T-helper 2 cell treated with Interferon-gamma antibody and Interleukin-4, amounts not matched to agents 5 μg/mL and 100 μg/mL, for 36 hours (primary cell): ENCODE measurements at regions not wholly inside any gene's neighbourhood (a gene's known extent, or its start where the extent isn't known, plus 50 kb on each side); places are given as distances from the start of the nearest gene placed in this dataset.

ENCODE experiments used
- DNase-seq: peaks from one replicate; pipeline ENCODE4 v3.0.0; 2021; ENCODE audit warnings: low spot score
- H3K27ac Mint-ChIP-seq: one replicate; pipeline ENCODE4 v1.8.0; 2021; ENCODE audit warnings: mild to moderate bottlenecking, mixed read lengths
- H3K27me3 Mint-ChIP-seq: one replicate; pipeline ENCODE4 v1.8.0; 2021; ENCODE audit warnings: low read depth, mixed read lengths
- H3K36me3 Mint-ChIP-seq: one replicate; pipeline ENCODE4 v1.8.0; 2021; ENCODE audit warnings: low read depth, mixed read lengths
- H3K4me1 Mint-ChIP-seq: one replicate; pipeline ENCODE4 v1.8.0; 2021; ENCODE audit warnings: low read depth, mixed read lengths
- H3K4me3 Mint-ChIP-seq: one replicate; pipeline ENCODE4 v1.8.0; 2022; ENCODE audit warnings: mild to moderate bottlenecking, moderate library complexity, mixed read lengths
- H3K9me3 Mint-ChIP-seq: one replicate; pipeline ENCODE4 v1.8.0; 2021; ENCODE audit warnings: mixed read lengths

DNA sequence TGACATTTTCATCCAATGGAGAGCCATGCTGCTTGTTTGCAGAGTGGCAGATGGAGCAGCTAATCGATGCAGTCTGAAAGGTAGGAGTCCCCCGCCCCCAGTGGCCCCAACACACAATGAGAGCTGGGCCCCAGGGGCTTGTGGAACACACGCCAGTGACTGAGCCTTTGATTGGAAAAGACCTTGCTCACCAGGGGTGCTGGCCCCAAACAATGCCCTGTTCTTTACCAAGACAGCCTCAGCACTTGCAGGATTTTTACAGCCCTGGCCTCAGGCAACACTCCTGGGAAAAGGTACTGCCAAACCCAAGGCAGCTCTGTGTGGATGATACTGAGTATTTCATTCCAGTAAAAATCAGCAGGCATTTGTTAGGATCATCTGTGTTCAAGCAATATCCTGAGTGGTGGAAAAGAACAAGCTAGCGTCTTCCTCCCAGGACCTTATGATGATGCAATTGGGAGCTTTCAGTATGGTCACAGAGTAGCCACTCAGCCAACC is 276.8 kb upstream of the CLINT1 start:
- H3K4me1 Mint-ChIP-seq: no peaks in the 10 kb centered on the region
- H3K27me3 Mint-ChIP-seq: no peaks in the 10 kb centered on the region
- H3K4me3 Mint-ChIP-seq: no peak overlapping the region
- no peaks in the 10 kb centered on the region for H3K36me3 Mint-ChIP-seq
- no peaks in the 10 kb centered on the region for H3K9me3 Mint-ChIP-seq
- no peak for DNase-seq
- H3K27ac Mint-ChIP-seq: no peak overlapping the region

- H3K36me3 Mint-ChIP-seq: no peaks in the 10 kb centered on the region
- no peaks in the 10 kb centered on the region for H3K4me1 Mint-ChIP-seq
- no peaks in the 10 kb centered on the region for H3K9me3 Mint-ChIP-seq
These were observed 274.4 kb upstream of the CLINT1 start for GRCh38 chr5:158133369-158133768.

GRCh38 chr5:158127536-158127935 is 268.6 kb upstream of the CLINT1 start:
- Mint-ChIP-seq H3K36me3 (no peaks in the 10 kb centered on the region), H3K27me3 (peaks cover 4% of the 10 kb centered on the region), H3K9me3 (no peaks in the 10 kb centered on the region), H3K27ac (no peak overlapping the region), H3K4me1 (no peaks in the 10 kb centered on the region), H3K4me3 (no peak overlapping the region)
- no peak for DNase-seq

More at GRCh38 chr5:158133369-158133768, 274.4 kb upstream of the CLINT1 start:
- no peak overlapping the region for H3K27ac Mint-ChIP-seq
- DNase-seq: no peak
- H3K27me3 Mint-ChIP-seq: no peaks in the 10 kb centered on the region
- H3K4me3 Mint-ChIP-seq: no peak overlapping the region

DNA sequence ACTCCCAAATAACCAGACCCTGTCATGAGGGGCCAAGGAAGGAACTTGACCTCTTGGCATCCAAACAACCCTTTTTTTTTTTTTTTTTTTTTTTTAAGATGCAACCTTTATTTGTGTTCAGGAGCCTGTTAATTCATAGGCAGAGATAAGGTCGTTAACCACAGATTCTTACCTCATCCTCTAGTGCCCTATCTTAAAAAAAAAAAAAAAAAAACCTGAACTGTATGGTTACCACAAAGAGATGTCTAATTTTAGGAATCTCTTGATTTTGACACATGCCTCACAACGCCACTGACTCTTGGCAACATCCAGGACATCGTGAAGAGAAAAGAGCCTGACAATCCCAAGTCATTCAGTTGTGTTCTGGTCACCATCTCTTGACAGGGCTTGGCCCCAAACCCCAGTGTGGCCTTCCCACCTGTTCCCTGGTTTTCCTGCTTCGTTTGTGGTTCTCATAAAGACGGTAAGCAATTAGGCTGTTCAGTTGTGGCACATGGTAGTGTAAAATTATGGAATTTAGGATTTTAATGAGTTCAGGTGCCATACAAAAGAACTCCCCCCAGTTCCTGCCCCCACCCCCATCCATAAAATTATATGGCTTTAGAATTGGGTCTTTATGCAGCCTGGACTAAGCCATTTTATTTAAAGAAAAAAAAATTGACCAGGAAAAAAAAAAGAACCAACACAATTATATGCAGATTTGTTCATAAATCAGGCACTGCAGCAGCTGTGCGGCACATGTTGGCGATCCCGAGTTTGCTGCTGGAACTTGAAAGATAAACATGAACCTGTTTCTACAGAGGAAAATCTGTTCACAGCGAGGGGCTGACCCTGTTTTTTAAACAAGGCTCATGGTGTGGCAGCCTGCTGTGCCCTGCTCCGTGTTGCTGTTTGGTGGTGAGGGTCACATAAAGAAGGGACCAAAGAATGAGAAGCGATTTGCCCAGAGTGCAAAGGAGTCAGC is 267.8 kb upstream of the CLINT1 start:
- H3K27me3 Mint-ChIP-seq: peaks cover 4% of the 10 kb centered on the region
- no peaks in the 10 kb centered on the region for H3K4me1 Mint-ChIP-seq
- DNase-seq: no peak
- no peaks in the 10 kb centered on the region for H3K36me3 Mint-ChIP-seq
- no peak overlapping the region for H3K27ac Mint-ChIP-seq
- no peak overlapping the region for H3K4me3 Mint-ChIP-seq
- H3K9me3 Mint-ChIP-seq: no peaks in the 10 kb centered on the region

DNA sequence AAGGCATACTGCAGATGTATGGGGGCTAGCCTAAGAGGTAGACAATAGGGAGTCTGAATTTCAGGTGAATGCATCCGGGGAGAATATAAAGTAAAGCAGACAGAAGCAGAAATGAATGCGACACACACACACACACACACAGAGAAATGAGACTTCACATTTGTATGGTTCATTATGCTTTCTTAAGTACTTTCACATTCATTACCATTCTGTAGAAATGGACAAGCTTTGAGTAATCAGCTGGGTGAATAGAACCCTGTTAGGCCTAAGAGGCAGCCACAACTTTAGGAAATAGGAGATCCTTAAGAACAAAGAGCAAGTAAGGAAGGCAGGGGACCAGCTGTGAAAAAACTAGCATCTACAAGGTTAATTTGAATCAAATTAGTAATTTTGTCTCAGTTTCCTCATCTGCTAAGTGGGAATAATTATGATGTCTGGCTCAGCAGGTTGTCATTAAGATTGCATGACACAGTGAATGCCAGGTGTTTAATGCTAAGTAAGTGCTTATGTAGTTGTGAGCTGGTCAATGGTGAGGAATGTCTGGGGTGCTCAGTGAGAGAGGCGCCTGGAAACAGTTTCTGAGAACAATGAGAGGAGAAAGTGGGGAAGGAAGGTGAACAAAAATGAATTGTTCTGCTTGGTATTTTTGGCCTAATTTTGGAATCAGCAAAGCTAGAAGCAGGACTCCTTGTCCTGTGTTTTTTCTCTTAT is 265.8 kb upstream of the CLINT1 start:
- no peaks in the 10 kb centered on the region for H3K36me3 Mint-ChIP-seq
- H3K9me3 Mint-ChIP-seq: no peaks in the 10 kb centered on the region
- no peak for DNase-seq
- H3K27ac Mint-ChIP-seq: no peak overlapping the region
- H3K4me3 Mint-ChIP-seq: no peak overlapping the region
- no peaks in the 10 kb centered on the region for H3K4me1 Mint-ChIP-seq
- peaks cover 7% of the 10 kb centered on the region for H3K27me3 Mint-ChIP-seq

DNA sequence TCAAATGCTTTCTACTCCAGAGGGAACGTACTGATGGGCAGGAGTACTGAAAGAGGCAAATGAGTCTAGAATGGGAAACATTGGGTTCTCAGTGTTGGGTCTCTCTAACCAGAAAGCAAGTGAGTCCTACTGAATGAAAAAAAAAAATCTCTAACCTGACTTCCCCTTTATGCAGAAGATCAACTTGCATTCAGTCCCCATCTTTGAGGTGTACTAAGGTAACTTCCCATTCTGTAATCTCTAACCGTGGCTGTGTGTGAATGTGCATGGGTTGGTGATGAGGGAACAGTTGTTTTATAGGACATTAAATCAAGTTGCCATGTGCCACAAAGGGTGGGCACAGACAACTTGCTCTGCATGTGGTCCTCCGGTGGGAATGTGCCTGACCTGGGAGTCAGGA is 264.6 kb upstream of the CLINT1 start:
- Mint-ChIP-seq H3K36me3 (no peaks in the 10 kb centered on the region), H3K4me1 (no peaks in the 10 kb centered on the region), H3K27me3 (peaks cover 13% of the 10 kb centered on the region), H3K9me3 (no peaks in the 10 kb centered on the region), H3K27ac (no peak overlapping the region), H3K4me3 (no peak overlapping the region)
- no peak for DNase-seq

GRCh38 chr5:158121678-158122077 is 262.7 kb upstream of the CLINT1 start:
- no peak overlapping the region for H3K4me3 Mint-ChIP-seq
- H3K4me1 Mint-ChIP-seq: no peaks in the 10 kb centered on the region
- no peak for DNase-seq
- no peaks in the 10 kb centered on the region for H3K9me3 Mint-ChIP-seq
- no peak overlapping the region for H3K27ac Mint-ChIP-seq
- H3K36me3 Mint-ChIP-seq: no peaks in the 10 kb centered on the region
- peaks cover 11% of the 10 kb centered on the region for H3K27me3 Mint-ChIP-seq

DNA sequence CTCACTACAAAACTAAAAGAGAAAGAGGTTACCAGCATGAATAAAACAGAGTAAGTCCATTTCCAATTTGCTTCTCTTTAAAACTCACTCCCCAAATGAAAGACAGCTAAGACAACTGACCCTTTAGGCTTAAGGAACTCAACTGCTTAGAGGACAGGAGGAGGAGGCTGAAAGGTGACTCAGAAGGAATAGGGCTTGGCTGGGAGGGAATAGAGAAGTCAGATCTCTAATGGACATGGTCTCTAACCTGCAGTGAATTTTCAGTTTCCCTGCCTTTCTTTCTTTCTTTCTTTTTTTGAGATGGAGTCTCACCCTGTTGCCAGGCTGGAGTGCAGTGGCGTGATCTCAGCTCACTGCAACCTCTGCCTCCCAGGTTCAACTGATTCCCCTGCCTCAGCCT is 261.8 kb upstream of the CLINT1 start:
- peaks cover 16% of the 10 kb centered on the region for H3K27me3 Mint-ChIP-seq
- no peak overlapping the region for H3K27ac Mint-ChIP-seq
- no peaks in the 10 kb centered on the region for H3K4me1 Mint-ChIP-seq
- no peaks in the 10 kb centered on the region for H3K9me3 Mint-ChIP-seq
- no peak overlapping the region for H3K4me3 Mint-ChIP-seq
- no peaks in the 10 kb centered on the region for H3K36me3 Mint-ChIP-seq
- DNase-seq: no peak

DNA sequence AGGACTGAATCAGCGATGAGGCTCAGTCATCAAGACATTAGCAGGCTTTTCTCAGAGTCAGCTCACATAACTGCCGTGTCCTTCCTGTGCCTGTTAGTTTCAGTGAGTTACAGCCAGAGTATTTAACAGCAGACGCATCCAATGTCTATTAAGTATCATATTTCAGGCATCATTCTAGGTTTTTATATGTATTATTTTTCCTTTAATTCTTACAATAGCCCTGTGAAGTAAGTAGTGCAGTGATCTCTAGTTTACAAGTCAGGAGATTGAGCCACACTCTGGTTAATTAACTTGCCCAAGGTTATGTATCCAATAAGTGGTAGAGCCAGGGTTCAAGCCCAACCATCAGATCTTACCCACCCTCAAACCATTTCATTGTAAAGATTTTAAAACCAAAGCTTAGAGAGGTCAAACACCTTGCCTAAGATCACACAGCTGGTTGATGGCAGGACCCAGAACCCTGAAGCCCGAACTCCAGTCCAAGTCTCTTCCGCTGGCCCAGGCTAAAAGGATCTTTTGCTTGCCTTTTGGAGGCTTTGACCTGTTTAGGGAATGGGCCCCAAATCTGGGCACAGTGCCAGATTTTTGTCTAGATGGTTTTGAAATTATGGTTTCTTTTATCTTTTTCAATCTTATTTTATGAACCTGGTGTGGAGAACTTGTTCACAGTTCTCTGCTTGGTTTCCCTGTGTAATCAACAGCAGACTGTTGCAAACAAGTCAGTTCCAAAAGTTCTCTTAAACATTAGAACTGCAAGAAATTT is 261.2 kb upstream of the CLINT1 start:
- H3K4me3 Mint-ChIP-seq: no peak overlapping the region
- H3K36me3 Mint-ChIP-seq: no peaks in the 10 kb centered on the region
- DNase-seq: no peak
- H3K9me3 Mint-ChIP-seq: no peaks in the 10 kb centered on the region
- no peaks in the 10 kb centered on the region for H3K4me1 Mint-ChIP-seq
- H3K27ac Mint-ChIP-seq: no peak overlapping the region
- H3K27me3 Mint-ChIP-seq: peaks cover 18% of the 10 kb centered on the region

DNA sequence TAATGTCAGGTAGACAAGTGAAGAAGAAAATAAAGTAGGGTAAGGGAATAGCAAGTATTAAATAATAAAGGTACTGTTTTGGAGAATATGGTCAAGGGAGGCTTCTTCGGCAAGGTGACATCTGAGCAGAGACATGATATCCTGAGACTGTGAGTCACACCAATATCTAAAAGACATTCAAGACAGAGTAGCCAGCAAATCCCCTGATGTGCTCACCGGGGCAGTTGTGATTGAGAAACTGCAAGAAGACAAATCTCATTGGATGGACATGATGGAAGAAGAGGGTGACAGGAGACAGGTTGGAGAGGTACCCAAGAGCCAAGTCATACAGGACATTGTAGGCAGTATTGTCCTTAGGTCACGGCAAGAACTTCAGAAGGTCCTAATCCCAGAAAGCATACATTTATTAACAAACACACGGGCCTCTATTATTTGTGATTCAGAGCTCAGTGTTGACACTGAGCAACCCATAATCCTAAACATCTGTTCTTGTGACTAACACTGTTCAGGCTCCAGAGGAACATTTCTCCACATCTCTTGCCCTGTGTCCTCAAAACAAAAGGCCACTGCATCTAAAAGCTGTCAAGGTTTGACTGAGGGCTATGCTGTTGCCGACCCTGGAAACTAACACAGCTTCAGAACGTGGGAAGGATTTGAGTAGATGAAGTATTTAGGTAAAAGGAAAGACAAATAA is 258.7 kb upstream of the CLINT1 start:
- Mint-ChIP-seq H3K27ac (no peak overlapping the region), H3K27me3 (peaks cover 16% of the 10 kb centered on the region), H3K36me3 (no peaks in the 10 kb centered on the region), H3K4me1 (no peaks in the 10 kb centered on the region), H3K9me3 (no peaks in the 10 kb centered on the region), H3K4me3 (no peak overlapping the region)
- no peak for DNase-seq

- no peaks in the 10 kb centered on the region for H3K36me3 Mint-ChIP-seq
- no peak for DNase-seq
- H3K4me1 Mint-ChIP-seq: no peaks in the 10 kb centered on the region
- H3K4me3 Mint-ChIP-seq: no peak overlapping the region
- H3K9me3 Mint-ChIP-seq: no peaks in the 10 kb centered on the region
- no peak overlapping the region for H3K27ac Mint-ChIP-seq
- peaks cover 16% of the 10 kb centered on the region for H3K27me3 Mint-ChIP-seq
These were observed 258.0 kb upstream of the CLINT1 start for GRCh38 chr5:158116965-158117364.

DNA sequence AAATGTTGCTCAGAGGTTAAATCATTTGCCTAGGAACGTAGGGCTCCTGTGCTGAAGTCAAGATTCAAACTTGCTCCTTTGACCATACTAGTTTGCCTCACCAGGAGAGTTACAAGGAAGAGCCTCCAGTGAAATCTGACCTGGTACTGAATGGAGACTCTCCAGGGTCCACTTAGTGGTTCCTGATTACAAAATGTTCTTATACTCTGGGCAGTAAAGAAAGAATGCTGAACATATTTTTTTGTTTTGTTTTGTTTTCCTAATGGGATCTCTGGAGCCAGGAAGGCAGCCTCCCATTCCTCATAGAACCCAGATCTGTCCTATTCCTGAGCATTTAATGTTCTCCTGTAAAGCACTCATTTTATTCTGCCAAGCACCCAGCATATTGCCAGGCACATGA is 256.5 kb upstream of the CLINT1 start:
- Mint-ChIP-seq H3K9me3 (no peaks in the 10 kb centered on the region), H3K36me3 (no peaks in the 10 kb centered on the region), H3K27me3 (peaks cover 13% of the 10 kb centered on the region), H3K4me3 (no peak overlapping the region), H3K27ac (no peak overlapping the region), H3K4me1 (no peaks in the 10 kb centered on the region)
- DNase-seq: no peak

- Mint-ChIP-seq H3K27ac (no peak overlapping the region), H3K27me3 (no peaks in the 10 kb centered on the region), H3K4me1 (no peaks in the 10 kb centered on the region), H3K4me3 (no peak overlapping the region), H3K9me3 (no peaks in the 10 kb centered on the region), H3K36me3 (no peaks in the 10 kb centered on the region)
- no peak for DNase-seq
These were observed 249.2 kb upstream of the CLINT1 start for GRCh38 chr5:158108177-158108576.
